ENCODE measurements at regions not wholly inside any gene's neighbourhood (a gene's known extent, or its start where the extent isn't known, plus 50 kb on each side); places are given as distances from the start of the nearest gene placed in this dataset.
"Not testable (repeated sequence)": the region's sequence is repeated elsewhere in the genome, so short reads cannot be mapped to it uniquely, and the experiment has no call there.

DNA sequence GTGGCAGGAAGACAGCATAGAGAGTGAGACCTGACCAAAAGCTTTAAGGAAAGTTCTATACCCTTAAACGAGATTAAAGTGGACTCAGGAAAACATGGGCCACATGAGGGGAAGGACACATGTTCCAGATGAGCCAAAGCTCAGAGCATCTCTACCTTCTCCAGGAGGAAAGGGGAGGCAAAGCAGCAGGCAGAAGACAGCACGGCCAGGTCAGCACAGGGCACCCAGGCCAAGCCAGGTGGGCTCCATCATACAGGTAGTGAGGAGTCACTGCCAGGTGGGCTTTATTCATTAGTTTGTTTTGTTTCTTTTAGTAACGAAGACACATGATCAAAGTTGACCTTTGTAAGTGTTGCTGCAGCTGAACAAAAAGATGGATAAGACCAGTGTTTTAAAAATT is 1617.6 kb downstream of the SPATA31A7 start:
- TF ChIP-seq, protein P1, sequence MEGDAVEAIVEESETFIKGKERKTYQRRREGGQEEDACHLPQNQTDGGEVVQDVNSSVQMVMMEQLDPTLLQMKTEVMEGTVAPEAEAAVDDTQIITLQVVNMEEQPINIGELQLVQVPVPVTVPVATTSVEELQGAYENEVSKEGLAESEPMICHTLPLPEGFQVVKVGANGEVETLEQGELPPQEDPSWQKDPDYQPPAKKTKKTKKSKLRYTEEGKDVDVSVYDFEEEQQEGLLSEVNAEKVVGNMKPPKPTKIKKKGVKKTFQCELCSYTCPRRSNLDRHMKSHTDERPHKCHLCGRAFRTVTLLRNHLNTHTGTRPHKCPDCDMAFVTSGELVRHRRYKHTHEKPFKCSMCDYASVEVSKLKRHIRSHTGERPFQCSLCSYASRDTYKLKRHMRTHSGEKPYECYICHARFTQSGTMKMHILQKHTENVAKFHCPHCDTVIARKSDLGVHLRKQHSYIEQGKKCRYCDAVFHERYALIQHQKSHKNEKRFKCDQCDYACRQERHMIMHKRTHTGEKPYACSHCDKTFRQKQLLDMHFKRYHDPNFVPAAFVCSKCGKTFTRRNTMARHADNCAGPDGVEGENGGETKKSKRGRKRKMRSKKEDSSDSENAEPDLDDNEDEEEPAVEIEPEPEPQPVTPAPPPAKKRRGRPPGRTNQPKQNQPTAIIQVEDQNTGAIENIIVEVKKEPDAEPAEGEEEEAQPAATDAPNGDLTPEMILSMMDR (conservative IDR thresholded peaks at IDR 0.05; ENCODE audit: low read depth, low read length) = not testable (repeated sequence)
- not testable (repeated sequence) for TF ChIP-seq RCOR1 (IDR thresholded peaks at IDR 0.05; ENCODE audit: insufficient replicate concordance, low read length); USF2 (IDR thresholded peaks at IDR 0.05; ENCODE audit: low read depth, low read length); RAD21 (IDR thresholded peaks at IDR 0.05; ENCODE audit: low read length); POLR2A (IDR thresholded peaks at IDR 0.05; ENCODE audit: low read depth, low read length); BHLHE40 (IDR thresholded peaks at IDR 0.05; ENCODE audit: low read depth, low read length); CEBPB (IDR thresholded peaks at IDR 0.05; ENCODE audit: low read depth, low read length); RFX5 (IDR thresholded peaks at IDR 0.05; ENCODE audit: low read depth, low read length); MAZ (IDR thresholded peaks at IDR 0.05; ENCODE audit: borderline replicate concordance, low read depth, low read length); SMC3 (IDR thresholded peaks at IDR 0.05; ENCODE audit: low read depth, low read length)
- TF ChIP-seq, protein P2, sequence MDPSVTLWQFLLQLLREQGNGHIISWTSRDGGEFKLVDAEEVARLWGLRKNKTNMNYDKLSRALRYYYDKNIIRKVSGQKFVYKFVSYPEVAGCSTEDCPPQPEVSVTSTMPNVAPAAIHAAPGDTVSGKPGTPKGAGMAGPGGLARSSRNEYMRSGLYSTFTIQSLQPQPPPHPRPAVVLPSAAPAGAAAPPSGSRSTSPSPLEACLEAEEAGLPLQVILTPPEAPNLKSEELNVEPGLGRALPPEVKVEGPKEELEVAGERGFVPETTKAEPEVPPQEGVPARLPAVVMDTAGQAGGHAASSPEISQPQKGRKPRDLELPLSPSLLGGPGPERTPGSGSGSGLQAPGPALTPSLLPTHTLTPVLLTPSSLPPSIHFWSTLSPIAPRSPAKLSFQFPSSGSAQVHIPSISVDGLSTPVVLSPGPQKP (IDR thresholded peaks at IDR 0.05; ENCODE audit: borderline replicate concordance, low read depth, low read length) = not testable (repeated sequence)

Measured in IMR-90 (cell line).